GM13976 (cell line): ENCODE measurements at regions not wholly inside any gene's neighbourhood (a gene's known extent, or its start where the extent isn't known, plus 50 kb on each side); places are given as distances from the start of the nearest gene placed in this dataset.

Experiments used
- DNase-seq: peaks from one replicate; pipeline ENCODE4 v3.0.0; 2012; ENCODE audit warnings: low spot score
- in situ Hi-C: fragments of 300-500 bp; cut with MboI; formaldehyde crosslinking; loops from one replicate; pipeline ENCODE4 v1.12.0; 2022; ENCODE audit warnings: low sequenced_read_pairs, mixed read lengths, inconsistent platforms; ENCODE audit not compliant: unreplicated experiment
- TF ChIP-seq, protein P1 (sequence below): IDR thresholded peaks from 2 replicates; pipeline ENCODE4 v1.5.1; 2012; ENCODE audit warnings: borderline replicate concordance, mild to moderate bottlenecking; ENCODE audit not compliant: insufficient read depth; ENCODE audit errors: extremely low read depth, missing control alignments, control extremely low read depth

GRCh38 chr10:33103863-33104379, 145.9 kb upstream of the ITGB1 start:
- TF ChIP-seq, protein P1, sequence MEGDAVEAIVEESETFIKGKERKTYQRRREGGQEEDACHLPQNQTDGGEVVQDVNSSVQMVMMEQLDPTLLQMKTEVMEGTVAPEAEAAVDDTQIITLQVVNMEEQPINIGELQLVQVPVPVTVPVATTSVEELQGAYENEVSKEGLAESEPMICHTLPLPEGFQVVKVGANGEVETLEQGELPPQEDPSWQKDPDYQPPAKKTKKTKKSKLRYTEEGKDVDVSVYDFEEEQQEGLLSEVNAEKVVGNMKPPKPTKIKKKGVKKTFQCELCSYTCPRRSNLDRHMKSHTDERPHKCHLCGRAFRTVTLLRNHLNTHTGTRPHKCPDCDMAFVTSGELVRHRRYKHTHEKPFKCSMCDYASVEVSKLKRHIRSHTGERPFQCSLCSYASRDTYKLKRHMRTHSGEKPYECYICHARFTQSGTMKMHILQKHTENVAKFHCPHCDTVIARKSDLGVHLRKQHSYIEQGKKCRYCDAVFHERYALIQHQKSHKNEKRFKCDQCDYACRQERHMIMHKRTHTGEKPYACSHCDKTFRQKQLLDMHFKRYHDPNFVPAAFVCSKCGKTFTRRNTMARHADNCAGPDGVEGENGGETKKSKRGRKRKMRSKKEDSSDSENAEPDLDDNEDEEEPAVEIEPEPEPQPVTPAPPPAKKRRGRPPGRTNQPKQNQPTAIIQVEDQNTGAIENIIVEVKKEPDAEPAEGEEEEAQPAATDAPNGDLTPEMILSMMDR, result no peak
- in situ Hi-C loops, result no loop called here
- DNase-seq, result no peak

GRCh38 chr10:33102071-33102470, 144.0 kb upstream of the ITGB1 start:
- in situ Hi-C loops, result no loop called here
- TF ChIP-seq, protein P1, result no peak
- no peak for DNase-seq

GRCh38 chr10:33101392-33101787, 143.4 kb upstream of the ITGB1 start:
- in situ Hi-C loops, result no loop called here
- no peak for DNase-seq
- TF ChIP-seq, protein P1, result no peak

GRCh38 chr10:33100781-33101391, 142.9 kb upstream of the ITGB1 start:
- TF ChIP-seq, protein P1, result no peak
- DNase-seq, result no peak

DNA sequence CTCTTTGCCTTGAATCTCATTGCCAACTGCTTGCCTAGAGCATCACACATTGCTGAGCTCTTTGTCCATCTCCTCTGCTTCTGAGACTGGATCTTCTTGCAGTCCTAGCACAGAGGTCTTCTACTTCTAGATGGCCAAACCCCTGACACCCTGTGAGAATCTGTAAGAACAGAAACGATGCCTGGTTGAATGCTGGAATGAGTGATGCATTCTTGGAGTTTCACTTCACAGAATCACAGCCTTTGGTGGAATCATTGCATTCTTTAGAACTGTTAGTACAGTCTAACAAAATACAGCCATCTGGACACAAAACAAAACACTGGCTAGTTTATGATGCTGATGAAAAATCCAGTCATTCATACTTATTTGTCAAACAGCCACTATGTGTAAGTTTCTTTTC, 141.7 kb upstream of the ITGB1 start:
- no peak for DNase-seq
- TF ChIP-seq, protein P1, result no peak
- in situ Hi-C loops, result no loop called here

More at GRCh38 chr10:33100781-33101391, 142.9 kb upstream of the ITGB1 start:
- in situ Hi-C loops, result no loop called here

DNA sequence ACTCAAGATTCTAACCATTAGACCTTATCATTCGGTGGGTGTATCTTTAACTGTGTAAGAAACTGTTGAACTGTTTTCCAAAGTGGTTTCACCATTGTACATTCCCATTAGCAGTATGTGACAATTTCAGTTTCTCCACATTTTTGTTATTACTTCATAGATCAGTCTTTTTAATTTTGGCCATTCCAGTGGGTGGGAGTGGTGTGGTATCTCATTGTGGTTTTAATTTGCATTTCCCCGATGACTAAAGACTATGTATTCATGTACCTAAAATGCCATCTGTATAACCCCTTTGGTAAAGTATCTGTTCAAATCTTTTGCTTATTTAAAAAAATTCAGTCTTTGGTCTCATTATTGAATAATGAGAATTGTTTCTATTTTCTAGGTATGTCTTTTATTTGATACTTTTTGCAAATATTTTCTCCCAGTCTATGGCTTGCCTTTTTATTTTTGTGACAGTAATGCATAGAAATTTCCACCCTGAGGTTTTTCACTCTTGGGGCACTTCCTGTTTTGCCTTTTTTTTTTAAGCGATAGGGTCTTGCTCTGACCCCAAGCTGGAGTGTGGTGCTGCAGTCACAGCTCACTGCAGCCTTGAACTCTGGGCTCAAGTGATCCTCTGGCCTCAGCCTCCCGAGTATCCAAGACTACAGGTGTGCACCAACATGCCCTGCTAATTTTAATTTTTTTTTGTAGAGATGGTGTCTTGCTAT, 141.1 kb upstream of the ITGB1 start:
- in situ Hi-C loops, result no loop called here

More for the DNA sequence above, 141.1 kb upstream of the ITGB1 start:
- no peak for DNase-seq
- TF ChIP-seq, protein P1, result no peak
